Astrocyte (in vitro differentiated cells and primary cell): ENCODE measurements at regions not wholly inside any gene's neighbourhood (a gene's known extent, or its start where the extent isn't known, plus 50 kb on each side); places are given as distances from the start of the nearest gene placed in this dataset.

Experiments used
- DNase-seq: peaks from one replicate; pipeline ENCODE4 v3.0.0-alpha.2; 2010; ENCODE audit warnings: low read depth
- FAIRE-seq: peaks from 2 replicates; lab custom pipeline; 2011; peaks lifted over from hg19 to GRCh38; lab: Jason Lieb, UNC
- H2AFZ ChIP-seq: 2 replicates; pipeline ENCODE4 v1.6.0; 2012; ENCODE audit warnings: low read depth, low read length, inconsistent platforms
- H3K27ac ChIP-seq: 2 replicates; pipeline ENCODE4 v1.5.1; 2011; ENCODE audit warnings: low read depth, low read length, inconsistent platforms
- H3K27me3 ChIP-seq: 2 replicates; pipeline ENCODE4 v1.6.0; 2011; ENCODE audit warnings: low read length, inconsistent platforms; ENCODE audit not compliant: insufficient read depth
- H3K36me3 ChIP-seq: 2 replicates; pipeline ENCODE4 v1.5.1; 2011; ENCODE audit warnings: low read length, inconsistent platforms; ENCODE audit not compliant: insufficient read depth
- H3K4me1 ChIP-seq: 2 replicates; pipeline ENCODE4 v1.5.1; 2011; ENCODE audit warnings: low read length, inconsistent platforms; ENCODE audit not compliant: insufficient read depth
- H3K4me2 ChIP-seq: 2 replicates; pipeline ENCODE4 v1.6.0; 2012; ENCODE audit warnings: low read length, inconsistent platforms
- H3K4me3 ChIP-seq: 2 replicates; pipeline ENCODE4 v1.5.1; 2011; ENCODE audit warnings: low read depth, mild to moderate bottlenecking, low read length, inconsistent platforms; ENCODE audit not compliant: insufficient read depth
- H3K79me2 ChIP-seq: 2 replicates; pipeline ENCODE4 v1.6.0; 2012; ENCODE audit warnings: mild to moderate bottlenecking, low read length, inconsistent platforms; ENCODE audit not compliant: insufficient read depth
- H3K9ac ChIP-seq: 2 replicates; pipeline ENCODE4 v1.6.0; 2012; ENCODE audit warnings: mild to moderate bottlenecking, low read length, inconsistent platforms
- H3K9me3 ChIP-seq: 2 replicates; pipeline ENCODE4 v1.5.1; 2012; ENCODE audit warnings: low read depth, mild to moderate bottlenecking, low read length, inconsistent platforms; ENCODE audit not compliant: insufficient read depth
- H4K20me1 ChIP-seq: 2 replicates; pipeline ENCODE4 v1.6.0; 2012; ENCODE audit warnings: low read length, inconsistent platforms; ENCODE audit not compliant: insufficient read depth
- H3K27ac Mint-ChIP-seq: one replicate; pipeline ENCODE4 v1.8.0; 2021; ENCODE audit warnings: mild to moderate bottlenecking, mixed read lengths; ENCODE audit not compliant: unreplicated experiment
- H3K27me3 Mint-ChIP-seq: one replicate; pipeline ENCODE4 v1.8.0; 2021; ENCODE audit warnings: low read depth, mixed read lengths; ENCODE audit not compliant: unreplicated experiment
- H3K36me3 Mint-ChIP-seq: one replicate; pipeline ENCODE4 v1.8.0; 2021; ENCODE audit warnings: low read depth, mixed read lengths; ENCODE audit not compliant: unreplicated experiment
- H3K4me1 Mint-ChIP-seq: one replicate; pipeline ENCODE4 v1.8.0; 2021; ENCODE audit warnings: low read depth, mixed read lengths; ENCODE audit not compliant: unreplicated experiment
- H3K4me3 Mint-ChIP-seq: one replicate; pipeline ENCODE4 v1.8.0; 2021; ENCODE audit warnings: mild to moderate bottlenecking, moderate library complexity, mixed read lengths; ENCODE audit not compliant: unreplicated experiment
- H3K9me3 Mint-ChIP-seq: one replicate; pipeline ENCODE4 v1.8.0; 2021; ENCODE audit warnings: mild to moderate bottlenecking, mixed read lengths; ENCODE audit not compliant: unreplicated experiment
- EZH2 ChIP-seq: IDR thresholded peaks from 2 replicates; pipeline ENCODE4 v1.6.1; 2012; ENCODE audit warnings: mild to moderate bottlenecking, low read length, inconsistent platforms; ENCODE audit not compliant: insufficient read depth
- TF ChIP-seq, protein P1 (sequence below): IDR thresholded peaks from 2 replicates; pipeline ENCODE4 v1.5.1; 2011; ENCODE audit warnings: low read depth, mild to moderate bottlenecking, inconsistent platforms, low read length, moderate library complexity; ENCODE audit not compliant: insufficient read depth

DNA sequence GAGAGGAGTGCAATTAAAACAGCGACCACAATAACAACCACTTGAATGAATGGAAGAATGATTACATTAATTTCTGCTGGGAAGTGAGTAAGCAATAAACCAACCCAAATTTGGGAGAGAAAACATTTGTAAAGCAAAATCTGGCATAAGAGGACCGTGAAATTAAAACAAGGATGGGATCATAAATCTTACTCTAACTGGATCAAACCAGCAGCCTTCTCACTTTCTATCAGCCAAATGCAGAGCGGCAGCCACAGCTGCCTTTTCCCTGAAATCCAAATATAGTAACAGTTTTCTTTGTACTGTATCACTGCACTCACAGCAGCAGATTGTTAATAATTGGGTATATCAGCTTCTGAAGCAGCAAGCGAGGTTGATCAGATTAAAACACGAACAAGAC is 245.2 kb upstream of the REG3G start:
- peaks cover 2% of the 10 kb centered on the region for H3K4me1 ChIP-seq
- Mint-ChIP-seq H3K36me3 (no peaks in the 10 kb centered on the region), H3K9me3 (peaks cover 9% of the 10 kb centered on the region), H3K4me1 (peaks cover 12% of the 10 kb centered on the region), H3K4me3 (no peak overlapping the region), H3K27ac (no peak overlapping the region), H3K27me3 (no peaks in the 10 kb centered on the region)
- FAIRE-seq (no peak), DNase-seq (no peak)
- no peaks in the 10 kb centered on the region for H3K79me2 ChIP-seq
- H3K4me2 ChIP-seq: no peak overlapping the region
- H3K9ac ChIP-seq: no peak overlapping the region
- no peaks in the 10 kb centered on the region for H4K20me1 ChIP-seq
- TF ChIP-seq, protein P1, sequence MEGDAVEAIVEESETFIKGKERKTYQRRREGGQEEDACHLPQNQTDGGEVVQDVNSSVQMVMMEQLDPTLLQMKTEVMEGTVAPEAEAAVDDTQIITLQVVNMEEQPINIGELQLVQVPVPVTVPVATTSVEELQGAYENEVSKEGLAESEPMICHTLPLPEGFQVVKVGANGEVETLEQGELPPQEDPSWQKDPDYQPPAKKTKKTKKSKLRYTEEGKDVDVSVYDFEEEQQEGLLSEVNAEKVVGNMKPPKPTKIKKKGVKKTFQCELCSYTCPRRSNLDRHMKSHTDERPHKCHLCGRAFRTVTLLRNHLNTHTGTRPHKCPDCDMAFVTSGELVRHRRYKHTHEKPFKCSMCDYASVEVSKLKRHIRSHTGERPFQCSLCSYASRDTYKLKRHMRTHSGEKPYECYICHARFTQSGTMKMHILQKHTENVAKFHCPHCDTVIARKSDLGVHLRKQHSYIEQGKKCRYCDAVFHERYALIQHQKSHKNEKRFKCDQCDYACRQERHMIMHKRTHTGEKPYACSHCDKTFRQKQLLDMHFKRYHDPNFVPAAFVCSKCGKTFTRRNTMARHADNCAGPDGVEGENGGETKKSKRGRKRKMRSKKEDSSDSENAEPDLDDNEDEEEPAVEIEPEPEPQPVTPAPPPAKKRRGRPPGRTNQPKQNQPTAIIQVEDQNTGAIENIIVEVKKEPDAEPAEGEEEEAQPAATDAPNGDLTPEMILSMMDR: no peak
- TF ChIP-seq EZH2: no peak
- H3K27me3 ChIP-seq: no peaks in the 10 kb centered on the region
- no peak overlapping the region for H3K4me3 ChIP-seq
- H3K27ac ChIP-seq: no peak overlapping the region
- H3K36me3 ChIP-seq: no peaks in the 10 kb centered on the region
- H2AFZ ChIP-seq: no peak overlapping the region
- peaks cover 4% of the 10 kb centered on the region for H3K9me3 ChIP-seq

DNA sequence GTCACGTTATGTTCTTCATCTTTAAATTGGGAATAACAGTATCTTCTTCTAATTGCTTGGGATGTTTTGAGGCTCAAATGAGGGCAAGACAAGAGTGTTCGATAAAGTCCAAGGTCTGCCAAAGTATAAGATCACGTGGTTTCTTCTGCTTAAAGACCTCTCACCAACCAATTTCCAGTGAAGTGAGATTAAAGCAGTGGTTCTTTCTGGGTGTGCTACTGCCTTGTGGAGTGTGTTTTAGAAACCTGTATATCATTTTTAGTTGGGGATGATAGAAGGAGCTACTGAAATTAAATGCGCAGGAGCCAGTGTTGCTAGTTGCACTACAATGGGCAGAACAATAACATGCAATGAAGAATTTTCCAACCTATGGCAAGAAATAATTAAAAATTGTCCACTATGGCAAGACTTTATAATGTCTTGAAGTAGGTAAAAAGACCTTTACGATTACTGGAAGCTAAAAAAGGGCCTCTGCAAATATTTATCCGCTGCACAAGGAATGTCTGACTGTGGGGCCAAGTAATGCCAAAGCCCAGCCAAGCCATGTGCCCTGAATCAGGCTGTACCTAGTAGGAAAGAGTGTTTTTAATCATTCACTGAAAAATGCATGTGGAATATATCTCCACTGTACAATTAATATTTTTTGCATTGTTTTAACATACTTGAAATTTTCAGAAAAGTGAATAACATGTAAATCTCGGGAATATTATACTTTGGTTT is 244.5 kb upstream of the REG3G start:
- H3K27me3 ChIP-seq: no peaks in the 10 kb centered on the region
- H3K79me2 ChIP-seq: no peaks in the 10 kb centered on the region
- no peaks in the 10 kb centered on the region for H3K36me3 ChIP-seq
- peaks cover 2% of the 10 kb centered on the region for H3K4me1 ChIP-seq
- H3K4me3 Mint-ChIP-seq: no peak overlapping the region
- DNase-seq: no peak
- H3K27ac ChIP-seq: no peak overlapping the region
- H3K9me3 ChIP-seq: peaks cover 4% of the 10 kb centered on the region
- H3K9ac ChIP-seq: no peak overlapping the region
- H3K4me3 ChIP-seq: no peak overlapping the region
- H3K27me3 Mint-ChIP-seq: no peaks in the 10 kb centered on the region
- no peak overlapping the region for H3K4me2 ChIP-seq
- no peaks in the 10 kb centered on the region for H3K36me3 Mint-ChIP-seq
- H3K4me1 Mint-ChIP-seq: peaks cover 12% of the 10 kb centered on the region
- H3K9me3 Mint-ChIP-seq: peaks cover 9% of the 10 kb centered on the region
- no peaks in the 10 kb centered on the region for H4K20me1 ChIP-seq
- FAIRE-seq: no peak
- no peak overlapping the region for H2AFZ ChIP-seq
- H3K27ac Mint-ChIP-seq: no peak overlapping the region
- TF ChIP-seq, protein P1: no peak
- TF ChIP-seq EZH2: no peak

DNA sequence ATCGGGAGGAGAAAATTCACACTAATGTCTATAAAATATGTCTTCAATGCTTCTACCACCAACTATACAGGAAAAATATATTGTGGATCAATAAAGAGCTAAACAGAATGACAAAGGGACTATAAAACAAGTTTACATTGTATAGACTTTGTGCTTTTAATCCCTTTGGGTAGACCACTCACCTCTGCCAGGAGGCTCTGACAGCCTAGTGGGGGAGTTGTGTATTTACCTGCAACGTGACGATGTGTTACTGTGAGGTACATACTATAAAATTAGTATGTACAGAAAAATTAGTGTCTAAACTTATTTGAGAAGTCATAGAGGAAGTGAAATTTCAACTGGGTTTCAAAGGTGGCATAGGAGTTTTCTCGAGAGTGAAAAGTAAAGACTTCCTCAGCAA is 243.3 kb upstream of the REG3G start:
- Mint-ChIP-seq H3K4me1 (peaks cover 12% of the 10 kb centered on the region), H3K4me3 (no peak overlapping the region), H3K36me3 (no peaks in the 10 kb centered on the region), H3K9me3 (peaks cover 9% of the 10 kb centered on the region), H3K27ac (no peak overlapping the region), H3K27me3 (no peaks in the 10 kb centered on the region)
- Histone ChIP-seq H3K9me3 (no peaks in the 10 kb centered on the region), H3K4me3 (no peak overlapping the region), H4K20me1 (no peaks in the 10 kb centered on the region), H3K4me2 (no peak overlapping the region), H3K27me3 (no peaks in the 10 kb centered on the region), H3K9ac (no peak overlapping the region), H3K4me1 (peaks cover 2% of the 10 kb centered on the region), H3K27ac (no peak overlapping the region), H3K36me3 (no peaks in the 10 kb centered on the region), H3K79me2 (no peaks in the 10 kb centered on the region), H2AFZ (no peak overlapping the region)
- DNase-seq (no peak), FAIRE-seq (no peak)
- no peak for TF ChIP-seq EZH2
- TF ChIP-seq, protein P1: no peak
